HT1080 (cell line): ENCODE measurements at regions not wholly inside any gene's neighbourhood (a gene's known extent, or its start where the extent isn't known, plus 50 kb on each side); places are given as distances from the start of the nearest gene placed in this dataset.
A peak's percentile ranks its signal among the peaks of the same experiment; 100 is the strongest.

Source experiments
- DNase-seq: peaks from one replicate; pipeline ENCODE4 v3.0.0-alpha.2; 2015; ENCODE audit warnings: low read depth

DNA sequence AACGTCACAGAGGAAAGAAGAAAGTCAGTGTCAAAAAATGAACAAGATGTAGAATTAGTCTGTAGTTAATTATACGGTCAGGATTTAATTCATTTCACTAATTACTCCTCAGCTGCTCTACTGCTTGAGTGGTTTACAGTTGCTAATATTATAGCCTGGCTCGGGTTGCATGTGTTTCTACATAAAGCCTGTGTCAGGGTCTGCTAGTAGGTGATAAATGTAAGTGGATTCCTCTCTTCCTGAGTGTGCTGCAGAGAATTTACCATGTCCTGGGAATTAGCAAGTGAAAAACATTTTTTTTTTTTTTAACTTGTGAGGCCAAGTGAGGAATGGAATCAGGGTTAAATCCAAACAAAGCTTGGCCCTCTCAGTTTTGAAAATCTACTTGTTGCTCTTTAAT, 622.6 kb downstream of the EPHA4 start:
- DNase-seq = no peak

DNA sequence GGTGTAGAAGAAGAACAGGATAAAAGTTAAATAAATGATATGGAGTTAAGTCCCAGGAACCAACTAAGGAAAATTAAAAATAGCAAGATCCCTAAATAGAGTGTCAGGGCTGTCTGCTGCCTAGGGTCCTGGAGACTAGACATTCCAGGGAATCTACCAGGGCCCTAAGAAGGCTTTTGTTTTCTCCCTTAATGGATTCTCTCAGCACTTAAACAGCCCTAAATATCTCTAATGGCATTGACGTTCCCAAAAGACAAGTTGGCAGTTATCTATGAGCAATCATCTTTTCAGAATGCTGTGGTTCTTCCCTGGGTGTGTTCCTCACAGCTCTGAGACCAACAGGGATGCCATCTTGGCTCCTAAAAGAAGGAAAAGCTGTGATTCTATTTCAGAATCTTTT, 616.3 kb downstream of the EPHA4 start:
- DNase-seq = no peak

GRCh38 chr2:220956429-220956828, 615.7 kb downstream of the EPHA4 start:
- no peak for DNase-seq

DNA sequence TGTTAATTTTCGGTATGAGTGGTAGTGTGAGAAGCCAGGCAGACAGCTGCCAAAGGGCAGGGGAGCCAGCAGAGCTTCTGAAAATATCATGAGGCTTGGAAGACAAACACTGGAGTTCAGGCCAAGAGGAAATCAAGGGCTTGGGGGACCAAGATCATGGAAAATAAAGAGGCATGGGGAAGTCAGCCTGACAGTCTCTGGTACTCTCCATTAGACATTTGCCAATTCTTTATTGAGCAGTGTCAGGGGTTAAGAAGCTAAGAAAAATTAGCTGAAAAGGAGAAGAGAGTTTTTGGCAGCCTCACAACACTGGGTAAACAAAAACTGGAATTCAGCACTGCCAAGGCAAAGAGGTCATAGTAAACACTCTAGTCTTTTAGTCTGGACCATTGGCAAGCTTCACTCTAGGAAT, 612.7 kb downstream of the EPHA4 start:
- no peak for DNase-seq

GRCh38 chr2:220961143-220961860, 610.8 kb downstream of the EPHA4 start:
- DNase-seq = no peak

DNA sequence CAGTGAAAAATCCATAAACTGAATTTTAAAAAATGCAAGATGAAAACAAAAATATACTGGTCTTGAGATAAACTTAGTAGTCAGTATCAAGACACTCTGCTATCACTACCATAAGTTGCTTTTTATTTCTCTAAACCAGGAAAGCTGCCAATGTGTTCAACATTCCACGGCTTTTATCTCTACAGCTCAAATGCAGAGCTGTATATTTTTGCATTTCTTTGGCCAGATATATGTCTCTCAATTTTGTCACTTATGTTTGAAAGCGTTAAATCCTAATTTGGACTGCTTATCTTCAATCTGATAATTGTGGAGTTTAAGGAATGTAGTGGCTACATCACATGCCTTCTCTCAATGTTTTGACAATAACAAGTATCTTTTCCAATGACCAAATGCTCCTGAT, 609.5 kb downstream of the EPHA4 start:
- DNase-seq = no peak

DNA sequence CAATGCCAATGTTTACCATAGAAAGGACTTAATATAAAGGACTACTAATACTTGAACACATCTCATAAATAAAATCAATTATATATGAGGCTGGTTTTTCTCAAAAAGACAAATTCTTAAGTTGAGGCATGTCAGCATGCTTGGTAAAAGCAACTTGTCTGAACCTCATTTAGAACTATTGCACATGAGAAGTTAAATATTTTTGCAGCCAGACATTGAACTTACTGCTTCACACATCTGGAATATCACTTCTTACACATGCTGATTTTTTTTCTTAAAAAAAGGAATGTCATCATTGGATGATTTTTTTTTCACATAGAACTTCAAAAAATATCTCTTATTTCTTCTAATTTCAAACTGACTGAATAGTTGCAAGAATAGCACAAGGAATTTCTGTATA, 609.0 kb downstream of the EPHA4 start:
- DNase-seq = no peak

DNA sequence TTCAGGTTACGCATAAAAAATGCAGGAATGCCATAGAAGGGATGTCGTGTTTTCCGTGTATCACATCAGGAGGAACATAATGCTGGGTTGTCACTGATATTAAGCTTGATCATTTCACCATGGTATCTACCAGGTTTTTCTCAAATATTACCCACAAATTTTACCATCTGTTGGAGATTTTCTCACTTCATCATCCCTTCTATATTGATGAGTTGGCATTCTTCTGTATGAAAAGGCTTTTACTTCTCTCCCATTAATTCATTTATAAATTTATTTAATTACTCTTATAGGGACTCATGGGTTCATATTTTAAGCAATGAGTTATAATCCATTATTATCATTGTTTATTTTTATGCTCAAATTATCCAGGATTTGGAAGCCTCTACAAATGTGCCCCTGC, 608.2 kb downstream of the EPHA4 start:
- no peak for DNase-seq

- peak; percentile 82 for DNase-seq
Measured at GRCh38 chr2:220966636-220967035, 605.5 kb downstream of the EPHA4 start.

GRCh38 chr2:220969348-220969747, 602.8 kb downstream of the EPHA4 start:
- peak; percentile 31 for DNase-seq

DNA sequence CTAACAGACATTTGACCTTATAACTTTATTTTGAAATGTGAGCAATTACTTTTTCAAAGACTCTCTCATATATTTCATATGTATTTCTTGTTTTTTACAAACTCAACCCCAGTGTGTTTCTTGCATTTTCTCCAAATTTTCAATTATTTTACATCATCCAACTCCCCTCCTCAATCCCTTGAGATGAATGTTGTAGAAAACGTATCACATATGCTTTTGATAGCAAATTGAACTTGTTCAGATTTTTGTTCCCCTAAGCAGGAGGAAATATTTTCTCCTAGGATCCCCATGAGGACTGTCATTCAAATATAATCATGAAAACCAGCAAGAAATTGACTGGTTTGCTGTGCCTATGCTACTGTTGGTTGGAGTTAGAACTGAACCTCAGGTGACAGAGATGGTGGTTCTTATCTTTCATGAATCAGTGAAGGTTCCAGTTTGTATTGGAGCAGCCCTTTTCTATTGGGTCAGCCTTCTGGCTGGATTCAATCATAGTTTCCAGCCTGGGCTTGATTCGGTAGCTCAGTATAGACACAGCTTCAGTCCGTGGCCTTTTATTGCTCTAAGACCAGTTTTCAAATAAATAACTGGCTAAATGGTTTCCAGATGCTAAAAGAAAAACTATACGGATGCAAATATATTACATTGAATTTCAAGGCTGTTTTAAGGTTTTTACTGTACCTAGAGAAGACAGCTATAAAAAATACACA, 591.0 kb downstream of the EPHA4 start:
- DNase-seq = no peak

- no peak for DNase-seq
Measured at GRCh38 chr2:220981926-220982325, 590.2 kb downstream of the EPHA4 start.

DNA sequence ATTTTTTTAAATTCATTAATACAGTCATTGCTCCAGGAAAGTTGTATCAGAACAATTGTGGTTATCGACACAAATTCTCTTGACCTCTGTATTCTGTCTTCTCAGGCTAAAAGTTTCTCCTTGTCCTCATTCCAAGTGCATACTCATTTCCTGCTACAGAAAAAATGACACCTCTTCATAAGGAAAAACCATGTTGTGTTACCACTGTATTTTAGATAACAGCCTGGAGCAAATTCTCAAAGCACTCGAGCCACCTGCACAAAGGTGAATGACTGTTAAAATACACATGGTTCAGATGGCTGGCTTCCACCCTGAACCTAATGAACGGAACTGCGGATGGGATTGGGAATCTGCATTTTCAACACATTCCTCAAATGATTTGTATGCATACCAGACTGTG, 586.5 kb downstream of the EPHA4 start:
- DNase-seq = peak; percentile 44

GRCh38 chr2:220987839-220988238, 584.3 kb downstream of the EPHA4 start:
- DNase-seq = no peak

GRCh38 chr2:220991972-220992371, 580.1 kb downstream of the EPHA4 start:
- DNase-seq = no peak

- DNase-seq = no peak
Measured at GRCh38 chr2:220994846-220995245, 577.3 kb downstream of the EPHA4 start.

- no peak for DNase-seq
Measured at GRCh38 chr2:220995581-220995980, 576.5 kb downstream of the EPHA4 start.

DNA sequence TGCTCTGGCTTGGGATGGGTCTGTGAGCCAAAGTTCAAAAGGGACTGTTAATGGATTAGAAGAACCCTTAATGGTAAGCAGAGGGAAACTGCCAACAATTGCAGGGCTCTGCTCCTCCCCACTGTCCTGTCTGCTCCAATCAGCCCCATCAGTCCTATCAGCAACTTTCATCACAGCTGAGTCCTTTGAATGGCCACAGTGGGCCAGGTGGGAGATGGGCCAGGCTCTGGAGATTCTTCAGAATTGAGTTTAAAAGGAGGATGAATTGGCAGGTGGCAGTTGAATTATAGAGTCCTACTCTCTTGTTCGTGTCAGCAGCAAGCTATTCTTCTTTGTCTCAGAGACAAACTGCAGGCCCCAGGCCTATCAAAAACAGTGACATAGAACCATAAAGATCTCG, 573.9 kb downstream of the EPHA4 start:
- DNase-seq = no peak

DNA sequence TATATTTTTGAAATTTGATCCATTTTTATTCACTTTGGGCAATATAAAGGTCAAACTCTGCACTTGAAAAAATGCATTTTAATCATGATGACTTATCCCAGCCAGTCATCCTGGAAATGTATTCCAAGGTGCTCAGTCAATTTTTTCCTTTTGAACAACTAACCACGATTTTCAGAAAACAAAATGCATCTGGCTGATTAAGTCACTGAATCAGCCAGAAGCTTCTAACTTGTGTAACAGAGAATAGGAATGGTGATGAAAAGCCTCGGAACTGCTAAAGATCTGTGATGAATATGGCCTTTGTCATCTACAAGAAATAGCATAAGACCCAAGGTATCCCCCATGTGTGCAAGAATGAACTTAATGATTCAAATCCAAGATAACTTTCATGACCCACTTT, 572.7 kb downstream of the EPHA4 start:
- DNase-seq = peak; percentile 35

- no peak for DNase-seq
Measured at GRCh38 chr2:221001381-221001801, 570.7 kb downstream of the EPHA4 start.

DNA sequence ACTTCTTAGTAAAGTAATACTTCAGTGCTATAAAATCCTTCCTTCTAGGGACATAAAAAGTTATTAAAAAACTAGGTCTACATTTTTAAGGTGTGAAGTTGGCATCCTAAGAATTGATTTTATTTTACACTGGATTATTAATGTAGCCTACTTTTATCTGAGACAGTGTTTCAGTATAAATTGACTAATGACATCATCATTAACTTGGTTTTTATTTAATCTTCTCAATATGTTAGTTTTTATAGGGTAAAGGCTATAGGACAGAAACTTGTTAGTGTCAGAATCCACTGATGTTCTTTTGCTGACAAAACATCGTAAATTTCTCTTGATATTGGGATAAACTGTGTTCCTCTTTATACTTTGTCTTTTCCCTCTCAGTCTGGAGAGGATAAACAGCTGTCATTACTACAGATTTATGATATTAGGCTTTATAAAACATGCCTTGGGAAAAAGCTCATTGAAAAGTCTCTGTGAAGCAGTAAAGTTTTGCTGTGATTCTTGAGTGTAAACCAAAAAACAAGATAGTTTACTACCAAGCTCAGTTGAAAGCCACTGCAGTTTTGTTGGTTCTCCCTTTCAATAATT, 569.9 kb downstream of the EPHA4 start:
- DNase-seq = no peak

DNA sequence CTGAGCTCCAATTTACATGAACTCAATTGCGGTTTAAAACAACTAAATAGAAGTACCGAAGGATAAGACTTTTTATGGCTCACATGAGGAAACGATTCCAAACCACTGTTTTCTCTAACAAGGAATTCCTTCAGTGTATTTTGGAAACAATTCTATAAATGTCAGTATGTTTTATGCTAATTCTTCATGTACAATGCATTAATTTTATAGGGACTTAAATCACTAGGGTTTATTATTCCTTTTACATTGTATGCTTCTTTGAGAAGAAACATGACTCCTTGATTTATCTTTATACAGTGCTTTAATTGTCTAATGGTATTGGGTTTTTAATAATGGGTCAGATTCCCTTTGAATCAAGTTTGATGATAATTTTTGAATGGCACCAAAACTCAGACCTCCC, 566.8 kb downstream of the EPHA4 start:
- no peak for DNase-seq

- DNase-seq = no peak
Measured at GRCh38 chr2:221006084-221006483, 566.0 kb downstream of the EPHA4 start.
